Activated T-cell treated with anti-CD3 and anti-CD28 coated beads for 1 hour (primary cell): ENCODE measurements at regions not wholly inside any gene's neighbourhood (a gene's known extent, or its start where the extent isn't known, plus 50 kb on each side); places are given as distances from the start of the nearest gene placed in this dataset.
"Not testable (repeated sequence)": the region's sequence is repeated elsewhere in the genome, so short reads cannot be mapped to it uniquely, and the experiment has no call there.

Source experiments
- DNase-seq: peaks from one replicate; pipeline ENCODE4 v3.0.0-alpha.2; 2020; ENCODE audit warnings: low read depth

- DNase-seq, result no peak
These were observed 91.8 kb upstream of the CNKSR3 start for GRCh38 chr6:154602296-154602695.

DNA sequence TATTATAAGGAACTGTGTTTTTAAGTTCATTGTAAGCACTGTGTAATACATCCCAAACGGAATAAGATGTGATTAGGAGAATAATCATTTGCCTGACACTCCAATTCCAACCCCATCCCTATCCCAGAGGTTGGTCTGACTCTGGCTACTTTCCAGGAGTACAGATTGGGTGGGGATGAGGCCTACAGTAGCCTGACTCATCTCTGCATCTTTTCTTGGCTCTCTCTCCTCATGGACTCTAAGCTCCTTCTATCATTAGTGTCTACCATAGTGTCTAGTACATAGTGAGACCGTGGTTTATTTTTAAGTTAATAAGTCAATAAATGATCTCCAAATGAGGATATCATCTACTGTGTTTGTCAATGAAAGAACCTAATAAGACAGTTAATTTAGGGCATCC, 92.2 kb upstream of the CNKSR3 start:
- DNase-seq, result no peak

DNA sequence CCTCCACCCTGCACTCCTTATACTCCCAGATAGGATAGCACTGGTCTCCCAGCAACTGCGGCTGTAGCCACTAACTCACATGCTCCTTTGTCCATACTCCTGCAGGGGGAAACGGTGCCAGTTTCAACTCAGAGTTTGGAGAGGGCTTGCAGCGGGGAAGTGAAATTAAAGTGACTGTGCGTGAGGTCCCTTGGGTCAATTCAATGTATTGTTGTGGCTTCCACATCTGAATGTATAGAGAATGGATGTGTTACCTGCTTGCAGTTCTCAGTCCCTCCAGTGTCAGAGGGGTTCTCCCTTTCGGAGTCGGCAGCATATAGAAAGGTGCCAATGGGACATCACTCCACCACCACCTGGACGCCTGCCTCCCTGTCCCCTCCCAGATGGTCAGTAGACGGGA, 93.6 kb upstream of the CNKSR3 start:
- DNase-seq, result no peak

GRCh38 chr6:154605178-154605881, 94.8 kb upstream of the CNKSR3 start:
- no peak for DNase-seq

DNA sequence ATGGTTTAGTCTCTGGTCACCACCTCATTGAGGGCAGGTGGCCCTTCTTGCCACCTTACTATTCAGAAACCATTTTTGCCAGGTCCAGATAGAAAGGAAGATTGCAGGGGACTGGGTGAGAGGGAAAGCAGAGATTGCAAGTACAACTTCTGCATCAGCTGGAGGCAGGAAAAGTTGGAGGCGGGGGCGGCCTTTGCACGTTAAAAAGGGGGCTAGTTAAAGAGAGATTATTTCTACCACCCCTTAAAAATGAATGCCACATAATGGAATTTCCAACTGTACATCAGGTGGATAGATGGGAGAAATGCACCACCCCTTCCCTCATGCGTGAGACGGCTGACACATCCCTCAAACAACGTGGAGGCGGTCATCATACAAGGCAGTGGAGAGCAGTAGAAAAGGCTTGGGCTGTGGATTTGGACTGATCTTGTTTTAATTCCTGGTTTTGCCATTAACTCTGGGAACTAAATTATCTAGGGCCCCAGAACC, 95.4 kb upstream of the CNKSR3 start:
- DNase-seq, result no peak

DNA sequence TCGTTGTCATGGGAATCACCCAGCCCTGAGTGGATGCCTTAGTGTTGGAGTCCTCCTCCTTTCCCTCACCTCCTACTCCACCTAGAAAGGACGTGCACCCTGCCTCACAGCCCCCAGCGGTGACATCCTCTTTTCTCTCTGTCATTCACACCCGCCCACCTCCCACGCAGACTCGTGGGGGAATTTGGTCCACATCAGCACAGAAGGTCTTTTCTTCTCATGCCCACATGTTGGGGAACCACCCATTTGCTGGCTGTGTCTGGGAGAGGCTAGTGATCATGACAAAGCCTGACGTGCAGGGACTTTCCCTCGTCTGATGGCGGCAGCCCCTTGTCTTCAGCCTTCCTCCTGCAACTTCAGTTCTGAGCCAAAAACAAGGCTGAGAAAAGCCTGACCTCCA, 96.0 kb upstream of the CNKSR3 start:
- no peak for DNase-seq

- no peak for DNase-seq
These were observed 96.4 kb upstream of the CNKSR3 start for GRCh38 chr6:154606860-154607259.

DNA sequence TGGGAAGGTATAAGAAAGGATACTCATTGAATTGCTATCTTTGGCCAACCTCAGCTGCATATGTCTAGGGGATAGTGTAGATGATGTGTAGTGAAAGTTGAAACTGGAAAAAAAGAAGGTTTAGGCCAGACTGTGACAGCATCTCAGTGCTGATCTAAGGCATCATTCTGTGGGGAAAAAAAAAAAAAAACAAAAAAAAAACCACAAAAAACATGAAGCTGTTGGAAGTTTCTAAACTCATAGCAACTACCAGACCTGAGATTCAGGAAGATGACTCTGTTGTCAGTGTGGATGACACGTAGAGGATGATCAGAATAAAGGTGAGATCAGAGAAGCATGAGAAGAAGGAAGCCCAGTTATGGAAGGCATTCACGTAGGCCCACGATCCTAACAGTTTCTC, 100.8 kb upstream of the CNKSR3 start:
- DNase-seq, result no peak

DNA sequence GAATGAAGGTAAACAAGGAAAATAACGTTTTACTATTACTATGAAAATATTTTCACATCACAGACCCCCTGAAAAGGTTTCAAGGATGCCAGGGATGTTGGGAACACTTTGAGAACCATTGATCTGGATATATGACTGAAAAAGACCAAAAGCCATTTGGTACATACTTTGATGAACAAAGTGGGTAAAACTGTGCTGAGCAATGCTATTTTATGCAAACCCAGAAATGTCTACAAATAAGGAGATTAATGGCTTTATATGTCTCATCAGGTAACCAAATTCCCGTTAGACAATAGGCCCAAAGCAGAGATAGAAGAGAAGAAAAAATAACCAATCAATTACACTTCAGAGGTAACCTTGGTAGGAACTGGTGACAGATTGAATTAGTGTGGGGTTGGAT, 101.4 kb upstream of the CNKSR3 start:
- DNase-seq, result no peak

GRCh38 chr6:154613137-154613676, 102.7 kb upstream of the CNKSR3 start:
- DNase-seq, result no peak

- DNase-seq, result no peak
These were observed 103.6 kb upstream of the CNKSR3 start for GRCh38 chr6:154614101-154614500.

GRCh38 chr6:154614641-154615040, 104.2 kb upstream of the CNKSR3 start:
- DNase-seq, result no peak

- DNase-seq, result no peak
These were observed 105.1 kb upstream of the CNKSR3 start for GRCh38 chr6:154615483-154616025.

DNA sequence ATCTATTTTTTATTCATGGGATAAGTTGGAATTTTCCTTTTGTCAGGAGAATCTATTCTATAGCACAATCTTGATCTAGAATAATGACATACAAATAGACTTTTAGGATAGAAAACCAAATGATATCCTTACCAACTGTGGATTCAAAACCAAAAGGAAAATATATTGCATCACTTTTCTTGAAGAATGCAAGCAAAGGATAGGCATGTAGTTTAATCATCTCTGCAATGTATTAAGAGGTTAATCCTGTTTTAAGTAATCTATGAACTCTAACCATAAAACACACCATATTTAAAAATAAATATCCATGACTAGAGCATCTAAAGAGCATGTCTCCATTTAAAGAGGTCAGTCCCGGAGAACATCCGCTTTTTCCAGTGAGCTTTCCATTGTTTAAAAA, 106.7 kb upstream of the CNKSR3 start:
- DNase-seq, result no peak

GRCh38 chr6:154619146-154619545, 108.7 kb upstream of the CNKSR3 start:
- DNase-seq, result no peak

DNA sequence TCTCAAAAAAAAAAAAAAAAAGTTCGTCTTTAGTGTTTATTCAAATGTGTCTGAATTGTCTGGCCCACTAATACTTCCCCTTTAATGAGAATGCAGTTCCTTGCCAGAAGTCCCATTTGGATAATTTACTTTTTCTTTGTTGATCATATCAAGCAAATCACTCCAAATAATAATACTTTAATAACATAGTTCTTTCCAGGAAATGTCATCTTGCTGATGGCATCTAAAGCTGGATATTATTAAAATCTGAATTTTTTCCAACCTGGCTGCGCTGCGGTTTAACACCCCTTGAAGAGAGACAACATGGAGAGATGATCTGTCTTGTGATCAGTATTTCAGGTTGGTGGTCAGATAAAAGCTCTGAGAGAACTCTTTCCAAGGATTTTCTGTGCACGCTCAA, 111.2 kb upstream of the CNKSR3 start:
- no peak for DNase-seq

DNA sequence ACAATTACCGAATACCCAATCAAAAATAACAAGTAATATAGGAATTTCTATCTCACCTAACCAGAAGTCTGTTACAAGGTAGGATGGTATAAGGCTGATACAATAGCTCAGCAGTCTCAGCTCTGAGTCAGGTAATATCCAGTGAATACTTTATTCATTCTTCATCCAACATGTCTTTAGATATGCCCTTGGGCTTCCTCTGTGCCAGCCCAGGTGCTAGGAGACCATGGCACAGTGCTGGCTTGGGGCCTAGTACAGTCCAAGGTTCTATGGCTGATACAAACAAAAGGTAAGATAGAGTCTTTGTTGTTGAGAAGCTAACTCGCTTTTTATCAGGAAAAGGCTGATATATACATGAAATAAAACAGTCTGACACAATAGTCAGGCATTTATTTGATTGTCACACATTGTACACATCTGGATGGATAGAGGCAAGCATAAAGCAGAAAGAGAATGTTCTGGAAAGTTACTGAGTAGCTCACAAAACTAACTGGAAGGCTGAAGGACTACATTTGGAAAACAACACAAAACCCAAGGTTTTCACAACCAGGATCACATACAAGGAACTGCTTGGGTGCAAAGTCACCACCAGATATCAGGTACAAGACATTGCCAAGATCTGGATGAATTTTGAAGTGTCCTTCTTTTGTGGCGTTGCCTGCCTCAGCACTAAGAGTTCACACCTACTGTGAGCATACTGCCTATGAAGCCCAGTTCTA, 110.4 kb upstream of the SCAF8 start:
- no peak for DNase-seq

- no peak for DNase-seq
These were observed 109.8 kb upstream of the SCAF8 start for GRCh38 chr6:154623391-154623790.

DNA sequence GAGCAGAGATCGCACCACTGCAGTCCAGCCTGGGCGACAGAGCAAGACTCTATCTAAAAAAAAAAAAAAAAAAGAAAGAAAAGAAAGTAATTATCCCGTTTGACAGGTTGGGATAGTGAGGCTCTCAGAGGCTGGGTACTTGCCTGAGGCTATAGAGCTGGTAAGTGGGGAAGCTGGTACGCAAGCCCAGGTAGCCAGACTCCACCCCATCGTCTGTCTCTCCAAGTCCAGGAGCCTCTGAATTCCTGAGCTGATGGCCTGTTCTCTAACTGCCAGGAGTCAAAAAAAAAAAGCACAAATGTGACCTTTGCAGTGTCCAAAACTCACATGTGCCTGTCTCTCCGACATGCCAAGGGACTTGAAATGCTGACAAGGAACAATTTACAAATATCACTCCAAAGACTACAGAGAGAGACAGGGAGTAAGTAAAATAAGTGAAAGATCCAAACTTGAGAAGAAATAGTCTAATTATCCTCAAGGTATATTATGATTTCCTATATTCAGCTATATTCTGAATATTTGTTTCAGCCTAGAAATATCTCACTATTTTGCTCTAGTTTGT, 109.1 kb upstream of the SCAF8 start:
- DNase-seq, result no peak

DNA sequence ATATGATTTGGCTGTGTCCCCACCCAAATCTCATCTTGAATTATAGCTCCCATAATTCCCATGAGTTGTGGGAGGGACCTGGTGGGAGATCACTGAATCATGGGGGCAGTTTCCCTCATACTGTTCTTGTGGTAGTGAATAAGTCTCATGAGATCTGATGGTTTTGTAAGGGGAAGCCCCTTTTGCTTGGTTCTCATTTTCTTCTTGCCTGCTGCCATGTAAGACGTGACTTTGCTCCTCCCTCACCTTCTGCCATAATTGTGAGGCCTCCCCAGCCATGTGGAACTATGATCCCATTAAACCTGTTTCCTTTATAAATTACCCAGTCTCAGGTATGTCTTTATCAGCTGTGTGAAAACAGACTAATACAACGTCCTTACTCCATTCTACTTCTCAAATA, 108.5 kb upstream of the SCAF8 start:
- DNase-seq, result not testable (repeated sequence)

DNA sequence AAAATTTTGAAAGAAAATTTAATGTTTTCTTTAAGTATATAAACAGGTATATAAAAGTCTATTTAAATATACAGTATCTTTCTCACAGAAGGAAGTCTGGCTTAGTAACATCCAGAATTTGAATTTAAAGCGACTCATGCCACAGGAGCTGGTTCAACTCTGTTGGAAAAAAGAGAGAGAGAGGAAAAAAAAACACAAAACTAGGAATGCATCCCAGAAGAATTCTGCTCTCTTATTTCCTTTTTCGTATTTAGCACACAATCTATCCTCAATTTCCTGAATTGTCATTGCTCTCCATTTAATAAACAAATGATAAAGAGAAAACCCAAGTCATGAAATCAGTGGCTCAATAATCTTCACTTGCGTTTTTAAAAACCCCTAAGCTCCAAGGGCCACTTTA, 107.5 kb upstream of the SCAF8 start:
- no peak for DNase-seq

GRCh38 chr6:154629127-154629526, 104.1 kb upstream of the SCAF8 start:
- DNase-seq, result no peak

GRCh38 chr6:154632119-154632518, 101.1 kb upstream of the SCAF8 start:
- no peak for DNase-seq
